Stimulated activated CD8-positive, alpha-beta memory T cell treated with anti-CD3 and anti-CD28 coated beads, Interleukin-7, amount 100 ng/mL, for 4 hours (primary cell): ENCODE measurements at regions not wholly inside any gene's neighbourhood (a gene's known extent, or its start where the extent isn't known, plus 50 kb on each side); places are given as distances from the start of the nearest gene placed in this dataset.
"Not testable (repeated sequence)": the region's sequence is repeated elsewhere in the genome, so short reads cannot be mapped to it uniquely, and the experiment has no call there.

Experiments
- DNase-seq, 2 donors: peaks; one replicate each; pipeline ENCODE4 v3.0.0-alpha.2; 2020; ENCODE audit warnings: low read depth in 2 of 2

GRCh38 chr6:56839533-56840183 is 115.2 kb upstream of the BEND6 start:
- no peak for DNase-seq

DNA sequence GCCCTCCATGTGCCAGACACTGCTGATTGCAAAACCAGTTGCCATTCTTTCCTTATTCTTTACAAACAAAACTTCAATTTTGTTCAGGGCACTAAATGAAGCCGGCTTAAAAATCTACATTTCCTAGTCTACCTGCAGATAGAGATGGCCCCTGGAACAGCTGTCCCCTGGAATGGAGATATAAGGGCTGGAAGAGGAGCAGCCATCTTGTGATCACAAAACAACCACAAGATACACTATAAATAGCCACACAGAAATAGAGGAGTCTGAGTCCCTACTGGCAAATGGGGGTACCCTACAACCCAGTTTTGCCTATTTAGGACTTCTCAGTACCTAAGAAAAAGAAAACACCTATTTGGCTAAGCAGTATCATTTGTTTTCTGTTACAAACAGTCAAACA is 115.9 kb upstream of the BEND6 start:
- no peak for DNase-seq

- DNase-seq = no peak
These were observed 116.8 kb upstream of the BEND6 start for GRCh38 chr6:56838016-56838555.

GRCh38 chr6:56837322-56837894 is 117.5 kb upstream of the BEND6 start:
- DNase-seq = no peak

DNA sequence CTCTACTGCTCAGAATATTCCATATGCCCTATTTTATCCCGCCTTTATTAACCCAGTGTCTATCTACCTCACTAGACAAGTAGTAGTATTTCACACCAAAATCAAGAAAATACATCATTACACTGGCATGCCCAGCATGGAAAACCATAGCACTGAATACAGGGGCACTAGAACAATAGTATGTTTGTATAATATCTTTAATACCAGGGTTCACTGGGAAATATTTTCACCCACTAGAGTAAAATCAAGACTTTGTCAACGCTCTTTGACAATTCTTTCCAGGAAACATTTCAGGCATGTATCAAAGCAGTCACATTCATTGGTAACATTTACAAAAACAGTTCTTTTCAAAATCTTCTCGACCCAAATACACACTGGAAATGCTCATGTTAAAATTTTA is 119.3 kb upstream of the BEND6 start:
- DNase-seq = no peak

DNA sequence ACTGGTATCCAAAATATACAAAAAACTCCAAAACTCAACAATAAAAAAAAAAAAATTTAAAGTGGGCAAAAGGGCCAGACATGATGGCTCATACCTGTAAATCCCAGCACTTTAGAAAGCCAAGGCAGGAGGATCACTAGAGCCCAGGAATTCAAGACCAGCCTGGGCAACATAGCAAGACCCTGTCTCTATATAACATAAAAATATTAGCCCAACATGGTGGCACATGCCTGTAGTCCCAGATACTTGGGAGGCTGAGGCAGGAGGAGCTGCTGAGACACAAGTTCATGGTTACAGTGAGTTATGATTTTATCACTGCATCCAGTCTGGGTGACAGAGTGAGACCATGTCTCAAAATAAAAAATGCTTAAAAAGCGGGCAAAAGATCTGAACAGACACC is 121.0 kb upstream of the BEND6 start:
- no peak for DNase-seq

- DNase-seq = no peak
These were observed 121.6 kb upstream of the BEND6 start for GRCh38 chr6:56833127-56833791.

DNA sequence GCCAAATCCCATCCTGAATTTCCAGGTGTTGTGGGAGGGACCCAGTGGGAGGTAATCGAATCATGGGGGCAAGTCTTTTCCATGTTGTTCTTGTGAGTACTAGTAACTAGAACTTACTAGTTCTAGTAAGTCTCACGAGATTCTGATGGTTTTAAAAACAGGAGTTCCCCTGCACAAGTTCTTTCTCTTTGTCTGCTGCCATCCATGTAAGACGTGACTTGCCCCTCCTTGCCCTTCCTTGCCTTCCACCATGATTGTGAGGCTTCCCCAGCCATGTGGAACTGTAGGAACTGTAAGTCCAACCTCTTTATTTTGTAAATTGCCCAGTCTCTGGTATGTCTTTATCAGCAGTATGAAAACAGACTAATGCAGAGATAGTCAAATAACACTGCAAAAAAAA is 122.7 kb upstream of the BEND6 start:
- DNase-seq = no peak

- DNase-seq = no peak
These were observed 123.6 kb upstream of the BEND6 start for GRCh38 chr6:56831334-56831733.

GRCh38 chr6:56827908-56828649 is 126.8 kb upstream of the BEND6 start:
- DNase-seq = no peak

GRCh38 chr6:56824431-56824830 is 130.5 kb upstream of the BEND6 start:
- DNase-seq = not testable (repeated sequence)

DNA sequence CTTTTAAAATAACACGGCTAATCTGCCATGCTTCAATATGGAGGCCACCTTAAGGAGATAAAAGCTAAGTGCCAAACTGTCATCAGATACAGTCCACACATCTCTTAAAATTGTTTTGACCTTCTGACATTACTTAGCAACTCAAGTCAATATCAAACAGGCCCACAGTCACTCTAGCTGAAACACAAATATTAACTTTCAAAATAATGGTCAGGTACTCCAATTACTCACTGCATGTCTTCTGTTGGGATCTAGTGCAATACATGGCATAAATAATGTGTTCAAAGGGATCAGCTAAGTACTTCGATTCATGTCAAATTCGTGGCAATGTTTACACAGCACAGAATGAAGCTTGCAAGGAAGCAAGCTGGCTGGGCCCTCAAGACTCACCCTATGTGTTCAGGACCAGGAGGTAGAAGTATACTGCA is 133.9 kb upstream of the BEND6 start:
- no peak for DNase-seq

DNA sequence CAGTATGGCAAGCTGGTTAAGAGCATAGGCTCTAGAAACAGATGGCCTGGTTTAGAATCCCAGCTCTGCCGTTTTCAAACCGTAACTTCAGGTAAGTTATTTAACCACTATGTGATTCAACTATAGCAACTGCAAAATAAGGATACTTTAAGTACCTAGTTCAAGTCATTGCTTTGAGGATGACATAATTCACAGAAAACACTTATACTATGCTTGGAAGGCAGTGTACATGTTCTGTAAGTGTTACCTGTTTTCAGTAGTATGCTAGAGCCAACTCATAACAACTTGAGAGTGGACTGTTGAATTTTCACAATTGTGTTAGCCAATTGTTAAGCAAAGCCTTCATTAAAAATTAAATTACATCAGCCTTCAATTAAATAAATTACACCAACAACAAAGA is 134.8 kb upstream of the BEND6 start:
- DNase-seq = no peak

DNA sequence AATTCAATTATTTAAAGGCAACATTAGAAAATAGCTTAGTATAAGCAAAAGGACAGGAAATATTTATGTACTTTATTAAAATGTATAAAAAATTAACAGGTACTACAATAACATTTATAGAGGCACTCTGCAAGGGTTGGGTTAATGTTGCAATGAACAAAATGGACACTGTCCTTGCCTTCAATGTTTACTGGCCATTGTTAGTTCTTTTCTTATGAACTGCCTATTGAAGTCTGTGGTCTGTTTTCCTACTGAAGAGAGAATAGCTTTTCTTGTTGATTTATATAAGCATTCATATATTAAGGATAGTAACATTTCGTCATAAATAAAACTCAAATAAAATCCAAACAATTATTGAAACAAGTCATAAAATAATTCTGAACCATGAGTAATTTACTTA is 135.3 kb upstream of the BEND6 start:
- no peak for DNase-seq

- DNase-seq = no peak
These were observed 138.5 kb upstream of the BEND6 start for GRCh38 chr6:56816370-56816769.

DNA sequence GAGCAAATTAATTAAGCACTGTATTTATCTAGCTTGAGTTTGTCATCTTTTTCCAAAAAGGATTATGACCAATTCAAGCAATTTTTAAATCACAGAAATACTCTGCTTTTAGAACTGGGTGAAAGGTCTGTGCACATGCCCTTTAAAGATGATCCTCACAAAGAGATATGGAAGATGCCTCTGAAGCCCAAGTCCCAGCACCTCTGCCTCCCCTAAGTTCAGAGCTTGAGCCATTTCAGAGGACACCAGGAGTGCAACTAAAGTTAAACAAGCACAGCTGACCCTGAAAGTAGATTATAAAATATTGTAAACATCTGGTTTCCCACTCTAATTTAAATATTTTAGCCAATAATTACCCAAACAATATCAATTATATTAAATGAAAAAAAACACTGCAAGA is 139.5 kb upstream of the BEND6 start:
- no peak for DNase-seq

DNA sequence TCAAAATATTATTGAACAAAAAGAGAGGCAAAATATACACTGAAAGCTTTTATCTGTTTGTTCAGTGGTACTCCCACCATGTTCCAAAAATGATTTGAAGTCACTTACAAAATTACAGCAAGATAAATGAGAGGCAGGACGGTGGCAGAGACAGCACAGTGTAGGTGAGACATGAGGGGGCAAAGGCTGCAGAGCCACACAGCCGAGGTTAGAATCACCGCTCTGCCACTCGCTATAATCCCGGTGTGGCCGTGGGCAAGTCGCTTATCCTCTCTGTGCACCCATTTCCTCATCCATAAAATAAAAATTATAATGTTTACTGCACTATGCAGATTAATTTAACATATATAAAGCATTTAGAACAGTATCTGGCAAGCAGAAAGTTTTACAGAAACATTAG is 140.1 kb upstream of the BEND6 start:
- no peak for DNase-seq

GRCh38 chr6:56814308-56814707 is 140.6 kb upstream of the BEND6 start:
- no peak for DNase-seq

GRCh38 chr6:56812851-56813250 is 142.1 kb upstream of the BEND6 start:
- DNase-seq = not testable (repeated sequence)

- DNase-seq = no peak
These were observed 146.0 kb upstream of the BEND6 start for GRCh38 chr6:56808871-56809359.

DNA sequence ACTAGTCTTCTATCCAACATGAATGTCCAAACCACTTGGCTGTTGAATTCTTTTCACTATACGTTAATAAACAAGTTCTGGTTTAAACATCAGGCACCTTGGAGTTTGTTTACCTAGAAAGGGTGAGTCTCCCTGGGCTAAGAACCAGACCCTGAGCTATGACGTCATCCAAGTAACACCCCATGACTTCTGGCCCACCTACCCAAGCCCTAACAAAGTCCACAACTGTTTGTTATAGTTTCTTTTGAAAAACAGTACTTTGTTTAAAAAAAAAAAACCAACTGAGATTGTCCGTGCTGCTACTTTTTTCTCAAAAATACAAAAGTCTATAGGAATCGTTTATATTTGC is 146.9 kb upstream of the BEND6 start:
- DNase-seq = no peak

GRCh38 chr6:56807326-56807988 is 147.4 kb upstream of the BEND6 start:
- no peak for DNase-seq
